ENCODE measurements at regions not wholly inside any gene's neighbourhood (a gene's known extent, or its start where the extent isn't known, plus 50 kb on each side); places are given as distances from the start of the nearest gene placed in this dataset.

DNA sequence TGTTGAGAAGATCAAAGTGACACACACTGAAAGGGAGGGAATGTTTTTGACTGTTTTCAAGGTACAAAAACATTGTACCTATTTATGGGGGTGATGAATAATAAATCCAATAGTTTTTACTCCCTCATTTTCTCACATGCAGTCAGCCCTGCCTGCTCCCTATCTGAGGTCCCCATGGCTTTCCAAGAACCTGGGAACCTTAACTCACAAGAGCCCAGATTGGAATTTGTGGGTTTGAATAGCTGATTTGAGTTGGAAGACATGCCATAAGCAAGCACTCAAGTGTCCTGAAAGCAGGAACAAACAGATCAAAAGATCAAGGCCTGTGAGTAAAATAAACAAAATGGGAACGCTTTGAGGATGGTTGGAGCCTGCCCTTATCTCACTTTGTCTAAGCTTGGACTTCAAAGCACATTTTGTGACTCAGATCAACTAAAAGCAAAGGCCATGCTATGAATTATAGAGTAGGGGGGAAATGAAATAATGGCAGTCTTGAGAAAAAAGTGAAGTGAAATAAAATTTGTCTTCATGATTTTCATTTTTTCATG lies 136.6 kb downstream of the LYPLAL1 start:
- TF ChIP-seq, protein P1, sequence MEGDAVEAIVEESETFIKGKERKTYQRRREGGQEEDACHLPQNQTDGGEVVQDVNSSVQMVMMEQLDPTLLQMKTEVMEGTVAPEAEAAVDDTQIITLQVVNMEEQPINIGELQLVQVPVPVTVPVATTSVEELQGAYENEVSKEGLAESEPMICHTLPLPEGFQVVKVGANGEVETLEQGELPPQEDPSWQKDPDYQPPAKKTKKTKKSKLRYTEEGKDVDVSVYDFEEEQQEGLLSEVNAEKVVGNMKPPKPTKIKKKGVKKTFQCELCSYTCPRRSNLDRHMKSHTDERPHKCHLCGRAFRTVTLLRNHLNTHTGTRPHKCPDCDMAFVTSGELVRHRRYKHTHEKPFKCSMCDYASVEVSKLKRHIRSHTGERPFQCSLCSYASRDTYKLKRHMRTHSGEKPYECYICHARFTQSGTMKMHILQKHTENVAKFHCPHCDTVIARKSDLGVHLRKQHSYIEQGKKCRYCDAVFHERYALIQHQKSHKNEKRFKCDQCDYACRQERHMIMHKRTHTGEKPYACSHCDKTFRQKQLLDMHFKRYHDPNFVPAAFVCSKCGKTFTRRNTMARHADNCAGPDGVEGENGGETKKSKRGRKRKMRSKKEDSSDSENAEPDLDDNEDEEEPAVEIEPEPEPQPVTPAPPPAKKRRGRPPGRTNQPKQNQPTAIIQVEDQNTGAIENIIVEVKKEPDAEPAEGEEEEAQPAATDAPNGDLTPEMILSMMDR (IDR thresholded peaks at IDR 0.05; ENCODE audit: borderline replicate concordance, extremely low read depth, insufficient read depth): no peak
- no peaks in the 10 kb centered on the region for H3K36me3 ChIP-seq (ENCODE audit: control insufficient read depth in 2 of 3, insufficient read depth in 3 of 3, low read length in 3 of 3)
- no peaks in the 10 kb centered on the region for H3K4me1 ChIP-seq (ENCODE audit: control insufficient read depth in 2 of 3, insufficient read depth in 2 of 3, low read depth in 1 of 3, low read length in 3 of 3)
- FAIRE-seq (no peak), DNase-seq (peak in 1 of 5 donors; percentile 51)
- intact Hi-C loops (cut with DNase I): no loop called here
- H3K9ac ChIP-seq (ENCODE audit: low read length in 3 of 3): no peak overlapping the region
- H3K27ac ChIP-seq (ENCODE audit: low read depth in 2 of 2, low read length in 2 of 2): no peak overlapping the region
- no peaks in the 10 kb centered on the region for H3K27me3 ChIP-seq (ENCODE audit: control insufficient read depth, insufficient read depth, low read length)
- H3K9me3 ChIP-seq (ENCODE audit: control insufficient read depth in 2 of 3, insufficient read depth in 1 of 3, low read length in 3 of 3): no peaks in the 10 kb centered on the region
- no peak overlapping the region for H3K4me3 ChIP-seq (ENCODE audit: low read length in 3 of 3)

DNA sequence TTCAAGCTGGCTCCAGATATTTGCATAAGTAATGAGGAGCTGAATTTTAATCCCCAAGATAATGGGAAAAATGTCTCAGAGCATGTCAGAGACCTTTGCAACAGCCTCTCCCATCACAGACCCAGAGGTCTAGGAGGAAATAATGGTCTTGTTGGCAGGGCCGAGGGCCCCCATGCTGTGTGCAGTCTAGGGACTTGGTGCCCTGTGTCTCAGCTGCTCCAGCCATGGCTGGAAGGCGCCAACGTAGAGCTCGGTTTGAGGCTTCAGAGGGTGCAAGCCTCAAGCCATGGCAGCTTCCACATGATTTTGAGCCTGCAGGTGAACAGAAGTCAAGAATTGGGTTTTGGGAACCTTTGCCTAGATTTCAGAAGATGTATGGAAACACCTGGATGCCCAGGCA lies 134.7 kb downstream of the LYPLAL1 start:
- H3K27me3 ChIP-seq (ENCODE audit: control insufficient read depth, insufficient read depth, low read length): no peaks in the 10 kb centered on the region
- no peak for DNase-seq
- TF ChIP-seq, protein P1 (IDR thresholded peaks at IDR 0.05; ENCODE audit: borderline replicate concordance, extremely low read depth, insufficient read depth): no peak
- FAIRE-seq: no peak
- no peaks in the 10 kb centered on the region for H3K4me1 ChIP-seq (ENCODE audit: control insufficient read depth in 2 of 3, insufficient read depth in 2 of 3, low read depth in 1 of 3, low read length in 3 of 3)
- H3K9me3 ChIP-seq (ENCODE audit: control insufficient read depth in 2 of 3, insufficient read depth in 1 of 3, low read length in 3 of 3): no peaks in the 10 kb centered on the region
- no peak overlapping the region for H3K4me3 ChIP-seq (ENCODE audit: low read length in 3 of 3)
- intact Hi-C loops (cut with DNase I): no loop called here
- no peak overlapping the region for H3K9ac ChIP-seq (ENCODE audit: low read length in 3 of 3)
- H3K27ac ChIP-seq (ENCODE audit: low read depth in 2 of 2, low read length in 2 of 2): no peak overlapping the region
- H3K36me3 ChIP-seq (ENCODE audit: control insufficient read depth in 2 of 3, insufficient read depth in 3 of 3, low read length in 3 of 3): no peaks in the 10 kb centered on the region

DNA sequence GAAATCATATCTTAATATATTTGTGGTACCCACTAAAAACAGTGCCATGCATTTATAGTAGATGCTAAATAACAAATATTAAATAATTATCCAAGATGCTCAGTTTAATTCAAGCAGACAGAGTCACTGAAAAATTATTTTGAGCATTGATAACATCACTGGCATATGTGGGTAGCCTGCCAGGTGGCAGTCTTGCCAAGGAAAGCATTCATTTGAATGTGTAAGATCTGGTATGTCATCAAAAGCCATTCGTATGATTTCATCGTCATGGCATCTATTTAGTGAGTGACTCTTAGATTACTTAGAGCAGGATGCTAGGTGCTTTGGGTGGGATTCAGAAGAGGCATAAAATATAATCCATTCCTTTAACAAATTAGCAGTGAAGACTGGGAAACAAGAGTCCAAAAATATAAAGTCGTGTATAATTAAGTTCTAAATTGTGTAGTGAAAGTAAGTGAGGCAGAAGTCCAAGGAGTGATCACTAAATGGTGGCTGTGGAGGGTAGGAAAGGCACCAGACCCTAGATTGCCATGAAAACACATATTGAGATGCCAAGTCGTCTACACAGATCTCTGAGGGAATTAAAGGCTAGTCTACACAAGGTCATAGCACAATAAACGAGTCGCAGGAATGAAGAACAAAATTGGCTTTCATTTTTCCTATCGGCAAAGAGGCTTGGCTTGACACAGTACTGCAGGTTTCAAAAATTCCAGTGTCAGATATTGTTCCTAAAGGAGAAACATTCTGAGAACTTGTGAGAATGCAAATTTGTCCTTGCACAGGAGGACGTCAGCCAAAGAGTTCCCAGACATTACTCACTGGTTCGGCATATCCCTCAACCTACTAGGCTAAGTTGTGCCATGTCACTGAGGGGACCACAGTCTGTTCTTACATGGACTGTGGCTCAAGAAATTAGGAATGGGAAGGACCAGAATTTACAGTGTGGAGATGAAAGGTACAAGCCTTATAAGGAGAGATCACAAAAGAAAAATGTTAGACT lies 130.8 kb downstream of the LYPLAL1 start:
- DNase-seq (no peak), FAIRE-seq (no peak)
- no peaks in the 10 kb centered on the region for H3K4me1 ChIP-seq (ENCODE audit: control insufficient read depth in 2 of 3, insufficient read depth in 2 of 3, low read depth in 1 of 3, low read length in 3 of 3)
- TF ChIP-seq, protein P1 (IDR thresholded peaks at IDR 0.05; ENCODE audit: borderline replicate concordance, extremely low read depth, insufficient read depth): no peak
- H3K27ac ChIP-seq (ENCODE audit: low read depth in 2 of 2, low read length in 2 of 2): no peak overlapping the region
- no peaks in the 10 kb centered on the region for H3K27me3 ChIP-seq (ENCODE audit: control insufficient read depth, insufficient read depth, low read length)
- H3K4me3 ChIP-seq (ENCODE audit: low read length in 3 of 3): no peak overlapping the region
- no peaks in the 10 kb centered on the region for H3K36me3 ChIP-seq (ENCODE audit: control insufficient read depth in 2 of 3, insufficient read depth in 3 of 3, low read length in 3 of 3)
- H3K9me3 ChIP-seq (ENCODE audit: control insufficient read depth in 2 of 3, insufficient read depth in 1 of 3, low read length in 3 of 3): no peaks in the 10 kb centered on the region
- H3K9ac ChIP-seq (ENCODE audit: low read length in 3 of 3): no peak overlapping the region
- intact Hi-C loops (cut with DNase I): no loop called here

Data from kidney (tissue), 13 donors.